ENCODE measurements at regions not wholly inside any gene's neighbourhood (a gene's known extent, or its start where the extent isn't known, plus 50 kb on each side); places are given as distances from the start of the nearest gene placed in this dataset.

- DNase-seq (ENCODE audit: low read depth in 2 of 2), result no peak
These were observed 1374.9 kb upstream of the CRIM1 start for GRCh38 chr2:34980689-34981088.

GRCh38 chr2:34979148-34979547, 1376.4 kb upstream of the CRIM1 start:
- no peak for DNase-seq (ENCODE audit: low read depth in 2 of 2)

GRCh38 chr2:34961822-34962221, 1362.7 kb upstream of the FAM98A start:
- no peak for DNase-seq (ENCODE audit: low read depth in 2 of 2)

GRCh38 chr2:34954758-34955157, 1355.7 kb upstream of the FAM98A start:
- no peak for DNase-seq (ENCODE audit: low read depth in 2 of 2)

GRCh38 chr2:34950797-34951196, 1351.7 kb upstream of the FAM98A start:
- DNase-seq (ENCODE audit: low read depth in 2 of 2), result no peak

- DNase-seq (ENCODE audit: low read depth in 2 of 2), result no peak
These were observed 1350.2 kb upstream of the FAM98A start for GRCh38 chr2:34949316-34949715.

GRCh38 chr2:34936089-34936488, 1337.0 kb upstream of the FAM98A start:
- no peak for DNase-seq (ENCODE audit: low read depth in 2 of 2)

GRCh38 chr2:34912084-34912483, 1313.0 kb upstream of the FAM98A start:
- no peak for DNase-seq (ENCODE audit: low read depth in 2 of 2)

GRCh38 chr2:34909992-34910705, 1311.0 kb upstream of the FAM98A start:
- DNase-seq (ENCODE audit: low read depth in 2 of 2), result no peak

- no peak for DNase-seq (ENCODE audit: low read depth in 2 of 2)
These were observed 1308.7 kb upstream of the FAM98A start for GRCh38 chr2:34907812-34908211.

GRCh38 chr2:34901739-34902138, 1302.6 kb upstream of the FAM98A start:
- no peak for DNase-seq (ENCODE audit: low read depth in 2 of 2)

- no peak for DNase-seq (ENCODE audit: low read depth in 2 of 2)
These were observed 1300.0 kb upstream of the FAM98A start for GRCh38 chr2:34899079-34899478.

- no peak for DNase-seq (ENCODE audit: low read depth in 2 of 2)
These were observed 1293.7 kb upstream of the FAM98A start for GRCh38 chr2:34892766-34893165.

- no peak for DNase-seq (ENCODE audit: low read depth in 2 of 2)
These were observed 1293.2 kb upstream of the FAM98A start for GRCh38 chr2:34892256-34892655.

GRCh38 chr2:34875091-34875745, 1276.1 kb upstream of the FAM98A start:
- no peak for DNase-seq (ENCODE audit: low read depth in 2 of 2)

- no peak for DNase-seq (ENCODE audit: low read depth in 2 of 2)
These were observed 1254.5 kb upstream of the FAM98A start for GRCh38 chr2:34853646-34854045.

- DNase-seq (ENCODE audit: low read depth in 2 of 2), result no peak
These were observed 1252.7 kb upstream of the FAM98A start for GRCh38 chr2:34851804-34852203.

- DNase-seq (ENCODE audit: low read depth in 2 of 2), result no peak
These were observed 1250.7 kb upstream of the FAM98A start for GRCh38 chr2:34849827-34850226.

- no peak for DNase-seq (ENCODE audit: low read depth in 2 of 2)
These were observed 1249.6 kb upstream of the FAM98A start for GRCh38 chr2:34848691-34849090.

GRCh38 chr2:34848132-34848531, 1249.0 kb upstream of the FAM98A start:
- no peak for DNase-seq (ENCODE audit: low read depth in 2 of 2)

- DNase-seq (ENCODE audit: low read depth in 2 of 2), result no peak
These were observed 1245.5 kb upstream of the FAM98A start for GRCh38 chr2:34844629-34845028.

GRCh38 chr2:34838408-34838807, 1239.3 kb upstream of the FAM98A start:
- no peak for DNase-seq (ENCODE audit: low read depth in 2 of 2)

GRCh38 chr2:34836361-34836760, 1237.3 kb upstream of the FAM98A start:
- no peak for DNase-seq (ENCODE audit: low read depth in 2 of 2)

GRCh38 chr2:34831096-34831495, 1232.0 kb upstream of the FAM98A start:
- no peak for DNase-seq (ENCODE audit: low read depth in 2 of 2)

Measured in stimulated activated CD4-positive, alpha-beta T cell treated with anti-CD3 and anti-CD28 coated beads, Interleukin-15, amount 100 ng/mL, for 48 hours (primary cell).